Right lobe of liver (tissue), 4 donors: ENCODE measurements at regions not wholly inside any gene's neighbourhood (a gene's known extent, or its start where the extent isn't known, plus 50 kb on each side); places are given as distances from the start of the nearest gene placed in this dataset.

ENCODE experiments used
- CTCF ChIP-seq, 4 donors: fragments of 200-600 bp in 3 of 4; fragments of 450-650 bp in 1 of 4; IDR thresholded peaks; one replicate each; pipeline versions ENCODE4 v1.5.1 to v1.8.0; 2016 to 2022; ENCODE audit warnings: antibody characterized with exemption in 4 of 4, mild to moderate bottlenecking in 2 of 4
- POLR2A ChIP-seq: fragments of 450-650 bp; IDR thresholded peaks from one replicate; pipeline ENCODE4 v1.6.1; 2017; ENCODE audit warnings: antibody characterized with exemption, mild to moderate bottlenecking
- donor health status: DM: no; HTN: no; CAD: no.
- donor health status: DM: no; HTN: no; CAD: no.
- donor health status: DM: no; HTN: yes; CAD: no.

GRCh38 chr1:208917723-208918122 is 665.8 kb upstream of the CAMK1G start:
- TF ChIP-seq CTCF (IDR thresholded peaks at IDR 0.05) (no peak), POLR2A (no peak)
